ENCODE measurements at regions not wholly inside any gene's neighbourhood (a gene's known extent, or its start where the extent isn't known, plus 50 kb on each side); places are given as distances from the start of the nearest gene placed in this dataset.
"Not testable (repeated sequence)": the region's sequence is repeated elsewhere in the genome, so short reads cannot be mapped to it uniquely, and the experiment has no call there.

GRCh38 chr18:46222710-46223360, 118.7 kb downstream of the HAUS1 start:
- H3K4me3 ChIP-seq (ENCODE audit: low read depth, low read length): no peak overlapping the region
- no peak for TF ChIP-seq CTCF (IDR thresholded peaks at IDR 0.05; ENCODE audit: insufficient read depth, low read length, missing control alignments)
- ChIA-PET CTCF (interaction anchor here (0.8 to 7.6 kb wide), 2 partner anchors 14 to 50 kb away, joined by 3 to 53 read pairs; a partner anchor contains a TSS), POLR2A (no interaction called here)
- no peak for DNase-seq (ENCODE audit: low read depth, low spot score)

- no peak overlapping the region for H3K4me3 ChIP-seq (ENCODE audit: low read depth, low read length)
- no peak for DNase-seq (ENCODE audit: low read depth, low spot score)
- ChIA-PET POLR2A (no interaction called here), CTCF (interaction anchor here (1.0 to 7.6 kb wide), 3 partner anchors 10 to 62 kb away, joined by 3 to 53 read pairs (median 3); a partner anchor contains a TSS)
- no peak for TF ChIP-seq CTCF (IDR thresholded peaks at IDR 0.05; ENCODE audit: insufficient read depth, low read length, missing control alignments)
Observed at GRCh38 chr18:46224181-46224775, 120.1 kb downstream of the HAUS1 start.

- ChIA-PET POLR2A (interaction anchor here (0.5 to 1.0 kb wide), 2 partner anchors 13 to 56 kb away, joined by 3 read pairs; no protein-coding TSS in a partner anchor), CTCF (interaction anchor here (1.6 to 7.6 kb wide), 2 partner anchors 14 to 54 kb away, joined by 6 to 53 read pairs; a partner anchor contains a TSS)
- no peak overlapping the region for H3K4me3 ChIP-seq (ENCODE audit: low read depth, low read length)
- no peak for TF ChIP-seq CTCF (IDR thresholded peaks at IDR 0.05; ENCODE audit: insufficient read depth, low read length, missing control alignments)
- peak; percentile 47 for DNase-seq (ENCODE audit: low read depth, low spot score)
Observed at GRCh38 chr18:46226461-46226860, 122.3 kb downstream of the HAUS1 start.

- POLR2A ChIA-PET; DNase-seq (ENCODE audit: low read depth, low spot score); H3K4me3 ChIP-seq (ENCODE audit: low read depth, low read length): not testable (repeated sequence)
- CTCF ChIA-PET: interaction anchor here (1.0 to 2.0 kb wide), 3 partner anchors 10 to 81 kb away, joined by 3 to 10 read pairs (median 4); a partner anchor contains a TSS
Observed at GRCh38 chr18:46229641-46230040, 125.5 kb downstream of the HAUS1 start.

GRCh38 chr18:46236156-46236555, 132.0 kb downstream of the HAUS1 start:
- ChIA-PET CTCF (no interaction called here), POLR2A (no interaction called here)
- TF ChIP-seq CTCF (IDR thresholded peaks at IDR 0.05; ENCODE audit: insufficient read depth, low read length, missing control alignments): no peak
- H3K4me3 ChIP-seq (ENCODE audit: low read depth, low read length): no peak overlapping the region
- no peak for DNase-seq (ENCODE audit: low read depth, low spot score)

- POLR2A ChIA-PET: no interaction called here
- DNase-seq (ENCODE audit: low read depth, low spot score): no peak
- CTCF ChIA-PET: interaction anchor here (4.7 kb wide), 1 partner anchor 65 kb away, joined by 27 read pairs; a partner anchor contains a TSS
- no peak for TF ChIP-seq CTCF (IDR thresholded peaks at IDR 0.05; ENCODE audit: insufficient read depth, low read length, missing control alignments)
- H3K4me3 ChIP-seq (ENCODE audit: low read depth, low read length): no peak overlapping the region
Observed at GRCh38 chr18:46237891-46238290, 133.7 kb downstream of the HAUS1 start.
